GM19397 (cell line): ENCODE measurements at regions not wholly inside any gene's neighbourhood (a gene's known extent, or its start where the extent isn't known, plus 50 kb on each side); places are given as distances from the start of the nearest gene placed in this dataset.
"Not testable (repeated sequence)": the region's sequence is repeated elsewhere in the genome, so short reads cannot be mapped to it uniquely, and the experiment has no call there.

Source experiments
- ATAC-seq: cut with Tn5 transposase; IDR thresholded peaks from one replicate; pipeline ENCODE4 v1.9.1; 2021; ENCODE audit warnings: mild to moderate bottlenecking, moderate library complexity; ENCODE audit not compliant: unreplicated experiment

- ATAC-seq = no peak
Observed at GRCh38 chr18:51323961-51324360, 126.5 kb upstream of the MEX3C start.

- ATAC-seq = no peak
Observed at GRCh38 chr18:51330148-51330547, 132.7 kb upstream of the MEX3C start.

GRCh38 chr18:51330739-51331138 lies 133.3 kb upstream of the MEX3C start:
- no peak for ATAC-seq

- no peak for ATAC-seq
Observed at GRCh38 chr18:51337406-51337805, 139.9 kb upstream of the MEX3C start.

- ATAC-seq = no peak
Observed at GRCh38 chr18:51339856-51340255, 142.4 kb upstream of the MEX3C start.

GRCh38 chr18:51340332-51340731 lies 142.9 kb upstream of the MEX3C start:
- ATAC-seq = no peak

GRCh38 chr18:51342815-51343214 lies 145.3 kb upstream of the MEX3C start:
- ATAC-seq = no peak

- no peak for ATAC-seq
Observed at GRCh38 chr18:51345848-51346391, 148.4 kb upstream of the MEX3C start.

- no peak for ATAC-seq
Observed at GRCh38 chr18:51346404-51346803, 148.9 kb upstream of the MEX3C start.

- no peak for ATAC-seq
Observed at GRCh38 chr18:51350081-51350480, 152.6 kb upstream of the MEX3C start.

GRCh38 chr18:51355841-51356240 lies 158.4 kb upstream of the MEX3C start:
- no peak for ATAC-seq

GRCh38 chr18:51360301-51360700 lies 162.8 kb upstream of the MEX3C start:
- not testable (repeated sequence) for ATAC-seq

- ATAC-seq = no peak
Observed at GRCh38 chr18:51361130-51361860, 163.8 kb upstream of the MEX3C start.

- no peak for ATAC-seq
Observed at GRCh38 chr18:51363384-51363783, 165.9 kb upstream of the MEX3C start.

- ATAC-seq = no peak
Observed at GRCh38 chr18:51370996-51371395, 173.5 kb upstream of the MEX3C start.

- ATAC-seq = no peak
Observed at GRCh38 chr18:51371929-51372328, 174.4 kb upstream of the MEX3C start.

- no peak for ATAC-seq
Observed at GRCh38 chr18:51382081-51382480, 184.6 kb upstream of the MEX3C start.

GRCh38 chr18:51383116-51383515 lies 185.6 kb upstream of the MEX3C start:
- no peak for ATAC-seq

GRCh38 chr18:51383711-51384110 lies 186.2 kb upstream of the MEX3C start:
- ATAC-seq = no peak

GRCh38 chr18:51385270-51385669 lies 187.8 kb upstream of the MEX3C start:
- ATAC-seq = no peak

GRCh38 chr18:51390702-51391101 lies 193.2 kb upstream of the MEX3C start:
- ATAC-seq = no peak

GRCh38 chr18:51391215-51391614 lies 193.7 kb upstream of the MEX3C start:
- no peak for ATAC-seq

- ATAC-seq = no peak
Observed at GRCh38 chr18:51391731-51392130, 194.2 kb upstream of the MEX3C start.
